A549 (cell line): ENCODE measurements at regions not wholly inside any gene's neighbourhood (a gene's known extent, or its start where the extent isn't known, plus 50 kb on each side); places are given as distances from the start of the nearest gene placed in this dataset.

Source experiments
- ATAC-seq, 2 experiments: fragments of 200-7000 bp in 1 of 2; fragments of >200 bp in 1 of 2; cut with Nextera tagmentation in 1 of 2; cut with Tn5 transposase in 1 of 2; 3 replicates each; pipeline versions ENCODE4 v1.8.0 to v1.9.1; 2018 to 2020; ENCODE audit warnings: mild to moderate bottlenecking in 1 of 2, moderate library complexity in 1 of 2
- CTCF ChIA-PET: fragments of 300-600 bp; sonication (Branson Sonifier 250); formaldehyde crosslinking; extraction: SDS; loops from one replicate; lab custom pipeline; 2021; ENCODE audit warnings: antibody characterized with exemption, inconsistent platforms; lab: Yijun Ruan, JAX
- POLR2A ChIA-PET: fragments of 350-600 bp; formaldehyde crosslinking; extraction: SDS; loops from one replicate; lab custom pipeline; 2021; ENCODE audit warnings: antibody characterized with exemption, inconsistent platforms; lab: Yijun Ruan, JAX
- DNase-seq, 2 experiments: peaks; one replicate each; pipeline versions ENCODE4 v3.0.0 to v3.0.0-alpha.2; 2011 to 2016; ENCODE audit warnings: low read depth in 1 of 2, low spot score in 1 of 2
- FAIRE-seq: peaks from 2 replicates; lab custom pipeline; 2011; peaks lifted over from hg19 to GRCh38; lab: Jason Lieb, UNC
- H3K27ac ChIP-seq, 2 experiments: fragments of >200 bp; sonication (Bioruptor Twin); formaldehyde crosslinking; 3 replicates each; pipeline ENCODE4 v1.5.1; 2016 to 2017
- H3K4me1 ChIP-seq: fragments of >200 bp; sonication (Bioruptor Twin); formaldehyde crosslinking; 3 replicates; pipeline ENCODE4 v1.6.1; 2016
- H3K4me2 ChIP-seq: fragments of >200 bp; sonication (Bioruptor Twin); formaldehyde crosslinking; 3 replicates; pipeline ENCODE4 v1.6.1; 2016
- H3K4me3 ChIP-seq: fragments of >200 bp; sonication (Bioruptor Twin); formaldehyde crosslinking; 3 replicates; pipeline ENCODE4 v1.5.1; 2016
- H3K9me3 ChIP-seq: fragments of >200 bp; sonication (Bioruptor Twin); formaldehyde crosslinking; 3 replicates; pipeline ENCODE4 v1.6.1; 2016
- BCL3 ChIP-seq: fragments of >200 bp; sonication (Bioruptor Twin); formaldehyde crosslinking; IDR thresholded peaks from 3 replicates; pipeline ENCODE4 v1.6.1; 2016
- CBX2 ChIP-seq: fragments of 200-600 bp; sonication (generic); IDR thresholded peaks from 2 replicates; pipeline ENCODE4 v1.6.1; 2016; ENCODE audit warnings: low read depth, mild to moderate bottlenecking, borderline replicate concordance
- CHD4 ChIP-seq: fragments of 200-600 bp; sonication (generic); IDR thresholded peaks from 2 replicates; pipeline ENCODE4 v1.6.1; 2016; ENCODE audit warnings: antibody characterized with exemption, mild to moderate bottlenecking, borderline replicate concordance
- ELK1 ChIP-seq: fragments of 150-350 bp; IDR thresholded peaks from 2 replicates; pipeline ENCODE4 v1.6.1; 2014; ENCODE audit warnings: low read depth, mild to moderate bottlenecking, low read length
- FOXS1 ChIP-seq: fragments of 250-450 bp; sonication (Bioruptor Pico); IDR thresholded peaks from 2 replicates; pipeline ENCODE4 v1.5.0; 2020; ENCODE audit warnings: mild to moderate bottlenecking, moderate library complexity
- GATA3 ChIP-seq: IDR thresholded peaks from 2 replicates; pipeline ENCODE4 v1.6.1; 2012; ENCODE audit warnings: borderline replicate concordance
- HDAC2 ChIP-seq: fragments of 200-600 bp; sonication (generic); IDR thresholded peaks from 2 replicates; pipeline ENCODE4 v1.6.1; 2016
- HOXB5 ChIP-seq: fragments of 250-450 bp; sonication (Bioruptor Pico); IDR thresholded peaks from 2 replicates; pipeline ENCODE4 v1.5.0; 2020; ENCODE audit warnings: mild to moderate bottlenecking, moderate library complexity
- JUN ChIP-seq, 2 experiments: fragments of >200 bp; sonication (Bioruptor Twin); formaldehyde crosslinking; IDR thresholded peaks; 2 replicates in 1 of 2; 3 replicates in 1 of 2; pipeline ENCODE4 v1.6.1; 2016 to 2017
- KDM1A ChIP-seq: fragments of 200-600 bp; sonication (generic); IDR thresholded peaks from 2 replicates; pipeline ENCODE4 v1.6.1; 2016; ENCODE audit warnings: low read depth, mild to moderate bottlenecking
- NPAS2 ChIP-seq: fragments of 250-450 bp; sonication (Bioruptor Pico); IDR thresholded peaks from 2 replicates; pipeline ENCODE4 v1.8.0; 2022; ENCODE audit warnings: mild to moderate bottlenecking, moderate library complexity, borderline replicate concordance
- PHF8 ChIP-seq: fragments of 200-600 bp; sonication (generic); IDR thresholded peaks from 2 replicates; pipeline ENCODE4 v1.6.1; 2016; ENCODE audit warnings: low read depth, mild to moderate bottlenecking, antibody characterized with exemption, moderate library complexity, borderline replicate concordance
- POLR2AphosphoS2 ChIP-seq: conservative IDR thresholded peaks from 2 replicates; pipeline ENCODE4 v1.6.1; 2012; ENCODE audit warnings: low read length, improper control_type of control experiment, inconsistent platforms
- RAD21 ChIP-seq, 2 experiments: fragments of >200 bp in 1 of 2; sonication (Bioruptor Twin) in 1 of 2; formaldehyde crosslinking in 1 of 2; IDR thresholded peaks in 1 of 2; conservative IDR thresholded peaks in 1 of 2; 2 replicates in 1 of 2; 3 replicates in 1 of 2; pipeline ENCODE4 v1.6.1; 2012 to 2018; ENCODE audit warnings: inconsistent platforms in 1 of 2
- REST ChIP-seq: fragments of 200-600 bp; sonication (generic); IDR thresholded peaks from 2 replicates; pipeline ENCODE4 v1.6.1; 2016; ENCODE audit warnings: antibody characterized with exemption, mild to moderate bottlenecking, moderate library complexity
- RNF2 ChIP-seq: fragments of 200-600 bp; sonication (generic); IDR thresholded peaks from 2 replicates; pipeline ENCODE4 v1.6.1; 2016; ENCODE audit warnings: low read depth, mild to moderate bottlenecking, antibody characterized with exemption, moderate library complexity, borderline replicate concordance
- TP53 ChIP-seq: fragments of 250-450 bp; sonication (Bioruptor Pico); IDR thresholded peaks from 2 replicates; pipeline ENCODE4 v1.5.0; 2021; ENCODE audit warnings: mild to moderate bottlenecking, moderate library complexity
- USF2 ChIP-seq: fragments of 450-650 bp; IDR thresholded peaks from 2 replicates; pipeline ENCODE4 v1.6.1; 2014; ENCODE audit warnings: antibody characterized with exemption
- WGBS: methylation state at CpG from one replicate; pipeline ENCODE4 v1.1.6; 2017; ENCODE audit errors: missing lambda C conversion rate; 5-methylcytosine and 5-hydroxymethylcytosine counted together

GRCh38 chr4:13900780-13901179 is 273.3 kb upstream of the BOD1L1 start:
- peaks cover 46% of the 10 kb centered on the region for H3K9me3 ChIP-seq
- FAIRE-seq (no peak), DNase-seq (no peak), ATAC-seq (no peak)
- H3K27ac ChIP-seq = peak overlapping the region in 1 of 2 experiments; percentile 53; a peak in 3 of 6 replicates
- peaks cover 5% of the 10 kb centered on the region; the same call in 1 of the 3 replicates for H3K4me1 ChIP-seq
- TF ChIP-seq USF2 (no peak), BCL3 (no peak), FOXS1 (no peak), NPAS2 (no peak), TP53 (CRISPR knock-in tag) (no peak), KDM1A (no peak), GATA3 (no peak), ELK1 (no peak), REST (no peak), RNF2 (no peak), PHF8 (no peak), HOXB5 (no peak), POLR2AphosphoS2 (no peak), JUN (IDR thresholded peaks at IDR 0.05) (no peak), RAD21 (conservative IDR thresholded peaks at IDR 0.05 in 1 of 2, IDR thresholded peaks at IDR 0.05 in 1 of 2) (no peak)
- H3K4me3 ChIP-seq = no peak overlapping the region
- ChIA-PET POLR2A (no interaction called here), CTCF (no interaction called here)
- 92% methylated on average over 4 of the region's 4 CpGs for WGBS
- H3K4me2 ChIP-seq = no peak overlapping the region

- no peak for TF ChIP-seq USF2
- no peak for TF ChIP-seq HDAC2
- TF ChIP-seq CBX2 = no peak
- no peak for TF ChIP-seq CHD4
- Histone ChIP-seq H3K4me1 (peaks cover 18% of the 10 kb centered on the region), H3K27ac (peak overlapping the region; percentile 16 to 74; a peak in 4 of 6 replicates), H3K4me3 (no peak overlapping the region), H3K4me2 (no peak overlapping the region), H3K9me3 (peaks cover 37% of the 10 kb centered on the region)
- DNase-seq = no peak
- no peak for FAIRE-seq
- POLR2A ChIA-PET = no interaction called here
- WGBS = 91% methylated on average over 1 of the region's 1 CpG
- CTCF ChIA-PET = no interaction called here
- ATAC-seq = no peak
Observed at GRCh38 chr4:13902146-13902545, 274.6 kb upstream of the BOD1L1 start.
